Stimulated activated naive CD8-positive, alpha-beta T cell treated with anti-CD3 and anti-CD28 coated beads, Interleukin-15, Interleukin-2, amounts not matched to agents 100 ng/mL and 50 ng/mL, for 24 hours (primary cell): ENCODE measurements at regions not wholly inside any gene's neighbourhood (a gene's known extent, or its start where the extent isn't known, plus 50 kb on each side); places are given as distances from the start of the nearest gene placed in this dataset.
"Not testable (repeated sequence)": the region's sequence is repeated elsewhere in the genome, so short reads cannot be mapped to it uniquely, and the experiment has no call there.

Experiments used
- H3K27ac Mint-ChIP-seq: one replicate; pipeline ENCODE4 v1.8.0; 2021; ENCODE audit warnings: mild to moderate bottlenecking, mixed read lengths
- H3K27me3 Mint-ChIP-seq: one replicate; pipeline ENCODE4 v1.8.0; 2021; ENCODE audit warnings: mixed read lengths
- H3K36me3 Mint-ChIP-seq: one replicate; pipeline ENCODE4 v1.8.0; 2021; ENCODE audit warnings: low read depth, mixed read lengths
- H3K4me1 Mint-ChIP-seq: one replicate; pipeline ENCODE4 v1.8.0; 2021; ENCODE audit warnings: low read depth, mixed read lengths
- H3K4me3 Mint-ChIP-seq: one replicate; pipeline ENCODE4 v1.8.0; 2021; ENCODE audit warnings: mild to moderate bottlenecking, mixed read lengths
- H3K9me3 Mint-ChIP-seq: one replicate; pipeline ENCODE4 v1.8.0; 2021; ENCODE audit warnings: mixed read lengths

DNA sequence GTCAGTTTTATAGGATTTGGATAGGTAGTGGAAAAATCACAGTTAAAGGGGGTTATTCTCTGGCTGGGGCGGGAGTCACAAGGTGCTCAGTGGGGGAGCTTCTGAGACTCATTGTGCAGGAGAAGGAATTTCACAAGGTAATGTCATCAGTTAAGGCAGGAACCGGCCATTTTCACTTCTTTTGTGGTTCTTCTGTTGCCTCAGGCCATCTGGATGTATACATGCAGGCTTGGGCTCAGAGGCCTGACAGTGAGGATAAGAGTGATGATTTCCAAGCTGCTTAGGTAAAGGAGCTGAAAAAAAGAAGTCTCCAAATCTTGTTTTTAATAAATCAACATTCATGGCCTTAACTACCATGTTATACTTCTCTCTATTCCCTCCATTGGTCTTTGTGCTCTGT lies 622.9 kb upstream of the ID4 start:
- no peaks in the 10 kb centered on the region for H3K27me3 Mint-ChIP-seq
- no peak overlapping the region for H3K4me3 Mint-ChIP-seq
- peaks cover 4% of the 10 kb centered on the region for H3K9me3 Mint-ChIP-seq
- H3K4me1 Mint-ChIP-seq, result no peaks in the 10 kb centered on the region
- H3K27ac Mint-ChIP-seq, result no peak overlapping the region
- no peaks in the 10 kb centered on the region for H3K36me3 Mint-ChIP-seq

DNA sequence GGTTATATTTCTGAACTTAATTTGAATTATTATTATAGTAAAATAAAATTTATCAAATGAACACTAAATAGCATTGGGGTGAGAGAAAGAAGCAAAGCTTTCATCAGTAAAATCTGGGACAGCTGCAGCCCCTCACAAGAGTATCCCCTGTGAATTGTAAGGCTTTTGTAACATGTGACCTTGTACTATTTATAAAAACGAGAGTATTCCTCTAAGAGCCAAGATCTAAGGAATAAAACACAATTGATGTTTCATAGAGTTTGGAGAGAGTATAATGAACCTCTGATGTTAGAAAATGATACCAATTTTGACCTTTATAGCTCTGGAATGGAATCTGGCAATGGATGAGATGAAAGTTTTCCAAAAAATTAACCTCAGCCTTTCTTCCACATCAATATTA lies 617.2 kb upstream of the ID4 start:
- no peaks in the 10 kb centered on the region for H3K27me3 Mint-ChIP-seq
- no peaks in the 10 kb centered on the region for H3K4me1 Mint-ChIP-seq
- no peaks in the 10 kb centered on the region for H3K36me3 Mint-ChIP-seq
- no peak overlapping the region for H3K27ac Mint-ChIP-seq
- H3K9me3 Mint-ChIP-seq, result peaks cover 8% of the 10 kb centered on the region
- H3K4me3 Mint-ChIP-seq, result no peak overlapping the region

DNA sequence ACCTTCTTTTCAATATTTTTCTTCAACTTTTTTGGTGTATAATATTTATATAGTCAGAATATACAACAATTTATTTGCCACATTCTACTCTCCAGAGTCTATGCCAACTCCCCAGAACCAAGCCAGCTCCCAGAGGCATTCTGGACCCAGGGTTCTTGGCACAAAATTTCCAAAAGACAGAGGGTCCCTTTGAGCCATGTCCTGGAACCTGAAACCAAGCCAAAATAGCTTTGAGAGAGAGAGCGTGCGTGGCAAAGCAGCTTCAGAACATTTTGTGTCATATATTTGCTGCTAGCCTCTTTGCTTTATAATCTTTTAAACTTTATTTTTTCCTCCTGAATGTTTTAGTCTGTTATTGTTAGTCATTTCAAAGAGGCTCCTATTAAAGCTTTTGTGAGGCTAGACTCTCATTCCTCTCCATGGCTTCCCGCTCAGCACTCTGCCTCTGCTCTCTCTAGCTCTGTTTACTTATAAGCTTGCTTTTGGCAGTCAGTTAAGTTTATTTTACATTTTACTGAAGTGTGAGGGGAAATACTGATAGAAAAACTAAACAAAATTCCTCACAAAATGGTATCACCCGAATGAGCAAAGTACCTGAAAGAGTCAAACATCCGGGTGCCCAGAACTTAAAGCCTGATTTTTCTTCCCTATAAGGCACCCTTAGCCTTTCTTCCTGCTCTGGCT lies 605.1 kb upstream of the ID4 start:
- no peaks in the 10 kb centered on the region for H3K36me3 Mint-ChIP-seq
- no peak overlapping the region for H3K4me3 Mint-ChIP-seq
- H3K9me3 Mint-ChIP-seq, result no peaks in the 10 kb centered on the region

DNA sequence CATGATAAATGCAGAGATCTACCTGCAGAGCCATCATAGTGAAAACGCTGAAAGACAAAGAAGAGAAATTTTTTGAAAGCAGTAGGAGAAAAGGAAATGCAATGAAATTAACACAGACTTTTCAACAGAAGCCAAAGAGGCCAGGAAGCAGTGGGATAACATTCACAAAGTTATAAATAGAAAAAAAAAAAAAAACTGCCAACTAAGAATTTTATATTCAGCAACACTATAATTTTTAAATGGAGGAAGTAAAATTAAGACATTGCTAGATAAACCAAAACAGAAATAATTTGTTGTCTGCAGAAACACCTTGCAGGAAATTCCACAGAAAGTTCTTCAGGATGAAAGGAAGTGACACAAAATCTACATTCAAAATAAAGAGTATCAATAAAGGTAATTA lies 591.5 kb upstream of the ID4 start:
- no peaks in the 10 kb centered on the region for H3K27me3 Mint-ChIP-seq
- H3K36me3 Mint-ChIP-seq, result no peaks in the 10 kb centered on the region
- H3K27ac Mint-ChIP-seq, result no peak overlapping the region
- H3K9me3 Mint-ChIP-seq, result peaks cover 19% of the 10 kb centered on the region
- H3K4me3 Mint-ChIP-seq, result no peak overlapping the region
- H3K4me1 Mint-ChIP-seq, result no peaks in the 10 kb centered on the region

More for the DNA sequence above, 605.1 kb upstream of the ID4 start:
- H3K27ac Mint-ChIP-seq, result no peak overlapping the region
- no peaks in the 10 kb centered on the region for H3K4me1 Mint-ChIP-seq
- no peaks in the 10 kb centered on the region for H3K27me3 Mint-ChIP-seq

DNA sequence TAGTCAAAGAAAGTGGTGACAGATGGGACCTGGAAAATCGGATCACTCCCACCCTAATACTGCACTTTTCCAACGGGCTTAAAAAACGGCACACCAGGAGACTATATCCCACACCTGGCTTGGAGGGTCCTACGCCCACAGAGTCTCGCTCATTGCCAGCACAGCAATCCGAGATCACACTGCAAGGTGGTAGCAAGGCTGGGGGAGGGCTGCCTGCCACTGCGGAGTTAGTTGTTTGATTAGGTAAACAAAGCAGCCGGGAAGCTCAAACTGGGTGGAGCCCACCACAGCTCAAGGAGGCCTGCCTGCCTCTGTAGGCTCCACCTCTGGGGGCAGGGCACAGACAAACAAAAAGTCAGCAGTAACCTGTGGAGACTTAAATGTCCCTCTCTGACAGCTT lies 590.0 kb upstream of the ID4 start:
- H3K36me3 Mint-ChIP-seq, H3K4me1 Mint-ChIP-seq, H3K27ac Mint-ChIP-seq, H3K27me3 Mint-ChIP-seq, H3K4me3 Mint-ChIP-seq: not testable (repeated sequence)
- H3K9me3 Mint-ChIP-seq, result peaks cover 19% of the 10 kb centered on the region

DNA sequence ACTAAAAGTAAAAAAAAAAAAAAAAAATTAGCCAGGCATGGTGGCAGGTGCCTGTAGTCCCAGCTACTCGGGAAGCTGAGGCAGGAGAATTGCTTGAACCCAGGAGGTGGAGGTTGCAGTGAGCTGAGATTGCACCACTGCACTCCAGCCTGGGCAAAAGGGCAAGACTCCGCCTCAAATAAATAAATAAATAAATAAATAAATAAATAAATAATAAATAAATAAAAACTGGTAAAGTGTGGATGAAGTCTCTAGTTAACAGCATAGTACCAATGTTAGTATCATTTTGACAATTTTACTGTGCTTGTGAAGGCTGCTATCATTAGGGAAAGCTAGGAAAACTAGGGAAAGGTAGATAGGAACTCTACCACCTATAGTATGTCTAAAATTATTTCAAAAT lies 581.0 kb upstream of the ID4 start:
- not testable (repeated sequence) for H3K27me3 Mint-ChIP-seq, H3K4me1 Mint-ChIP-seq, H3K9me3 Mint-ChIP-seq, H3K36me3 Mint-ChIP-seq, H3K4me3 Mint-ChIP-seq, H3K27ac Mint-ChIP-seq

DNA sequence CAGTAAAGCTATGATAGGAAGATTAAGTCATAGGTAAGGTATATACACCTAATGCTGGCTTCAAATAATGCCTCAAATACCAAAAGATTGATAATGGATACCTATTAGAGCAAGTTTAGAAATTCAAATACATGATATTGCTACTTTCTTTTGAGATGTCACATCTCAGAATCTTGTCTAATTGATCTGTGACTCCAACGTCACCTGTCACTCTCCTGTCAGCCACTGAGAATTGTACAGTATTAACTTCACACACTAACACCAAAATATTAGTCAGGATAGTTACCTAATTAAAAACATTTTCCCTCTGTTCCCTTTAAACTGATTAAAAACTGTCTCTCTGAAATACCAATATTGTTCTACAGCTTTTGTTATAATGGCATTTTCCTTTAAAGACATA lies 575.5 kb upstream of the ID4 start:
- no peak overlapping the region for H3K4me3 Mint-ChIP-seq
- H3K36me3 Mint-ChIP-seq, result no peaks in the 10 kb centered on the region
- no peaks in the 10 kb centered on the region for H3K27me3 Mint-ChIP-seq
- H3K4me1 Mint-ChIP-seq, result no peaks in the 10 kb centered on the region
- H3K27ac Mint-ChIP-seq, result no peak overlapping the region
- H3K9me3 Mint-ChIP-seq, result peaks cover 6% of the 10 kb centered on the region

DNA sequence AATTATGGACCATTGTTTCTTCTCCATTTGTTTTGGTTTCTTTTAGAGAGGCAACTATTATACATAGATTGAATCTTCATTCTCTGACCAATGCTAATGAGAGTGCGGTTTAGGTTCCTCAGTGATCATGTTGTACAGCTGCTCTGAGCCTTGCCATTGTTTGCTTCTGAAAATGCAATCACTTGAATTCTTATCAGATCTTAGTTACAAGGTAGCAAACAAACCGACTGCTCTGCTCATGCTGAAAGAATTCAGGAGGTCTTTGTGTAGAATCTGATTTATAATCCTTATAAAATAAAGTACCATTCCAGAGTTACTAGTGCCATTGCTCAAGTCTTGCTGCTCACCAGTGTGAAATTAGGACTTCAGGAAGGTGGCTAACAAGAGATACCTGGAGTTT lies 569.1 kb upstream of the ID4 start:
- no peaks in the 10 kb centered on the region for H3K27me3 Mint-ChIP-seq
- H3K36me3 Mint-ChIP-seq, result no peaks in the 10 kb centered on the region
- H3K9me3 Mint-ChIP-seq, result peaks cover 4% of the 10 kb centered on the region
- no peak overlapping the region for H3K27ac Mint-ChIP-seq
- no peaks in the 10 kb centered on the region for H3K4me1 Mint-ChIP-seq
- H3K4me3 Mint-ChIP-seq, result no peak overlapping the region

DNA sequence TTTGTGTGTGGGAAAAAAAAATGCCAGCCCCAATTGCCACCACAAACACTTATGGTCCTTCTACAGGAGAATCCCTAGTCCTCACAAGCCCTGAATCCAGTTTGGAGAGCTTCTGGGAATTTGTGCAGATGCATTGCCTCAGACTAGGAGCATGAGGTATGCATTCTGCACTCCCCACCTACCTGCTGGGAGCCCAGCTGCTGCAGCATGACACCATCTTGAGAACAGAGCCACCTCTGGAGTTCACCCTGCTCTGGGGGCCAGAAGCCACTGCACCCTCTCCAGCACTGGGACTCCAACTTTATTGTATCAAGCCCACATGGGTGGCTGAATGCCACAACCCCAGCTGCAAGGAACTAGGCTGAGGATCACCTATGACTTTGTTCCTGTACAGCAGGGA lies 568.5 kb upstream of the ID4 start:
- H3K4me3 Mint-ChIP-seq, result no peak overlapping the region
- peaks cover 4% of the 10 kb centered on the region for H3K9me3 Mint-ChIP-seq
- no peak overlapping the region for H3K27ac Mint-ChIP-seq
- no peaks in the 10 kb centered on the region for H3K36me3 Mint-ChIP-seq
- no peaks in the 10 kb centered on the region for H3K4me1 Mint-ChIP-seq
- H3K27me3 Mint-ChIP-seq, result no peaks in the 10 kb centered on the region

DNA sequence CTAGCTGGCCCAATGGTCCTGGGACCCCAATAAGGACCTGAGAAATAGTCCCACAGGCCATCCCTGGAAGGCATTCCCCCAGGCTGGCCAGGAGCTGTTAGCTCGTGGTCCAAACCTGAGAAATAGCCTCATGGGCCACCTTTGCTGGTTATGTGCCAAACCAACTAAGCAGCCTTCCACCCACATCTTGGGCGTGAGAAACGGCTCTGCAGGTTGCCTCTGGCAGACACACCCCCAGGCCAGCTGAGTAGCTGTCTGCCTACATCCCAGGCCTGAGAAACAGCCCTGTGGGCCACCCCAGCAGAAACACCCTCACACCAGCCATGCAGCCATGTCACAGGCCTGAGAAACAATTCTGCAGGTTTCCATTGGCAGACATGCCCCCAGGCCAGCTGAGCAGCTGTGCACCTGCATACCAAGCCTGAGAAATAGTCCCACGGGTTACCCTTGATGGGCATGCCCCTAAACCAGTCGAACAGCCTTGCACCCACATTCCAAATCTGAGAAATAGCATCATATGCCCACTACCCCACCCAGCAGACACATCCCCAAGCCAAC lies 567.8 kb upstream of the ID4 start:
- peaks cover 4% of the 10 kb centered on the region for H3K9me3 Mint-ChIP-seq
- H3K27ac Mint-ChIP-seq, result no peak overlapping the region
- no peaks in the 10 kb centered on the region for H3K27me3 Mint-ChIP-seq

DNA sequence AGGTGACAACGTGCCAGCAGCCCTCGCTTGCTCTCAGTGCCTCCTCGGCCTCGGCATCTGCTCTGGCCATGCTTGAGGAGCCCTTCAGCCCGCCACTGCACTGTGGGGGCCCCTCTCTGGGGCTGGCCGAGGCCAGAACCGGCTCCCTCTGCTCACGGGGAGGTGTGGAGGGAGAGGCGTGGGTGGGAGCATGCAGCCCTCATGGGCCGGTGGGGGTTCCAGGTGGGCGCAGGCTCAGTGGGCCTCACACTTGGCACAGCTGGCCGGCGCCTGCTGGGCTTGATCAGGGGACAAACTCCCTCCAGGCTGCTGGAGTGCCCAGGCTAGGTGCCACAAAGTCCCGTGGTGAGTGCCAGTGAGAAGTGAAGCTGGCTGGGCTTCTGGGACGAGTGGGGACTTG lies 566.6 kb upstream of the ID4 start:
- H3K27ac Mint-ChIP-seq, result no peak overlapping the region
- no peaks in the 10 kb centered on the region for H3K4me1 Mint-ChIP-seq
- peaks cover 4% of the 10 kb centered on the region for H3K9me3 Mint-ChIP-seq
- no peak overlapping the region for H3K4me3 Mint-ChIP-seq
- H3K36me3 Mint-ChIP-seq, result no peaks in the 10 kb centered on the region
- H3K27me3 Mint-ChIP-seq, result no peaks in the 10 kb centered on the region

More for the DNA sequence above, 567.8 kb upstream of the ID4 start:
- H3K4me3 Mint-ChIP-seq, result no peak overlapping the region
- no peaks in the 10 kb centered on the region for H3K36me3 Mint-ChIP-seq
- no peaks in the 10 kb centered on the region for H3K4me1 Mint-ChIP-seq

DNA sequence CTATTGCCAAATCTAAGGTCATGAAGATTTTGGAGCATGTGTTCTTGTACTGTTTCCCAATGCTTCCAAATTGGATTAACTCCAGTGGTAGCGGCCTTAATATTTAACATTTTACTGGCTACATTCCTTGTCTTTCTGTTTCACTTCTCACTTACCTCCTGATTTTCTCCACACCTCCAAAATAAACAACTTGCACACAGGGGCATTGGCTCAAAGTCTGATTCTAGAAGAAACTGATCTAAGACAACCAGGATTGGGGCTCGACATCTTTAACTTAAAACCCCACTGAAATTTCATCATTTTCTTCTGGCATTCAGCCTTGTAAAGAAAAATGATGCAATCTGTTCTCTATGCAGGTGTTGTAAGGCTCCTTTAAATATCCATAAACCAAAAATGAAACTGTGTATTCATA lies 557.9 kb upstream of the ID4 start:
- Mint-ChIP-seq H3K27me3 (no peaks in the 10 kb centered on the region), H3K9me3 (peaks cover 4% of the 10 kb centered on the region), H3K27ac (no peak overlapping the region), H3K4me1 (no peaks in the 10 kb centered on the region), H3K4me3 (no peak overlapping the region), H3K36me3 (no peaks in the 10 kb centered on the region)

DNA sequence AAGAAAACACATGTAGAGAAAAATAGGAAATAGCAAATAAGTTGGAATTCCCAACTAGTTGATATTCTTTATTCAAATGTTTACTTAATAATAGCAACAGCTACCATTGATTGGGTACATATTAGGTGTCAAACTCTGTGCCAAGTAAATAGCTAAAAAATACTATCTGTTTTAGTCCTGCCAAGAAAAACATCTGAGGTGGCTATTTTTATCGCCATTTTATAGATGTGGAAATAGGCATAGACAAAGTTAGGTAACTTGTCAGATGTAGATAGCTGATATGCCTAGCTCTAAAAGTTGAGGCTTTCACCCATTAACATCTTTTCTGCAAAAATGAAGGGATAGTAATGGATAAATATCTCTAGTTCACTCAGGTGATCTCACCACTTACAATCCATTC lies 549.2 kb upstream of the ID4 start:
- Mint-ChIP-seq H3K27me3 (no peaks in the 10 kb centered on the region), H3K36me3 (no peaks in the 10 kb centered on the region), H3K4me3 (no peak overlapping the region), H3K9me3 (peaks cover 10% of the 10 kb centered on the region), H3K4me1 (no peaks in the 10 kb centered on the region), H3K27ac (no peak overlapping the region)

DNA sequence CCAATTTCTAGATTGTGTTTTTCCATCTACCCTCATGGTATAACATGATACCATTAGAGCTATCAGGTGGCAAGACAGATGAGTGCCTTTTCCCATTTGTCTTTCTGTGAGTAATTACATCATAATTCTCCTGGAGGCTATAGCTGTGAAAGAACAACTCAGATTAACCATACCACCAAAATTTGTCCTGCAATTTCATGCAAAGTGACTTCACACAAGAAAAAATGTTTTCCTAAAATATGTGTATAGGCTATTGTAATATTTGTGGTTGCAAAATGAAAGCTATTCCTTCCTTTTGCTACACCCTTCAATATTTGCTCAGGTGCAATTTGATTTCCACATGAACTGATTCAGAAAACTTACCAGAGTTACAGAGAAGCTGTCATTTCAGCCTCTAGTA lies 547.7 kb upstream of the ID4 start:
- Mint-ChIP-seq H3K4me1 (no peaks in the 10 kb centered on the region), H3K4me3 (no peak overlapping the region), H3K27ac (no peak overlapping the region), H3K36me3 (no peaks in the 10 kb centered on the region), H3K27me3 (no peaks in the 10 kb centered on the region), H3K9me3 (peaks cover 6% of the 10 kb centered on the region)

DNA sequence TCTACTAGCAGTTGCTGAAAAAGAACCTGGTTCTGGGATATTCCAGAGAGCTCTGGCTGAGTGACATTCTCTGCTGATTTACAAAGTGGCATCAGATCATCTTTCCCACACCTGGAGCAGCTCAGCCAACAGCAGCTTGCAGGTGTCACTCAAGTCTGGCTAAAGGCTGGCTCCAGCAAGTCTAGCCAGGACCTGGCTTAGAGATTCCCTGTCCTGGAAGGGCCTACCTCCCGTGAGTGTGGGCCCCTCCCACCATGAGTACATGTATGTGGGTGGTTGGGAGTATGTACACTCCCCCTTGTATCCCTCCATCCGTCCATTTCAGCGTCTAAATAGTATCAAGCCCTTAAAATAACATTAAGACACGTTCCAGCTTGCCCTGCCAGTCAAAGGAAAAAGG lies 539.3 kb upstream of the ID4 start:
- Mint-ChIP-seq H3K4me1 (no peaks in the 10 kb centered on the region), H3K36me3 (no peaks in the 10 kb centered on the region), H3K27me3 (no peaks in the 10 kb centered on the region), H3K9me3 (peaks cover 4% of the 10 kb centered on the region), H3K4me3 (no peak overlapping the region), H3K27ac (no peak overlapping the region)

DNA sequence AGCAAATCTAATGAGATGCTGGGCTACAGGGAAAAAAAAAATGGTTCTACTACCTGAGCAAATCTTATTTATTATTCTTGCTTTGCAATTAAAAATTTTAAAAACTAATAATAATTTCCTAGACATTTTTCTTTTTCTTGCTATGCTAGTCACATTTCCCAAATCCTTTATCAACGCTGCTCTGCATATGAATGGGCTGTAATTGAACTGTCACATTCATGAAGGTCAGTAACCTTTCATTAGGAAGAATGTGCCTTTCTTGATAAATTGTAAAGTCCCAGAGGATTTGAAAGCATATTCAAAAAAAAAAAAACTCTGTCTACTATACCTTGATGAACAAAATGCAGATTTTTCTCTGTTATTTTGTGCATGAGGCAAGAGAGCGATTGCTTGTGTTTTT lies 538.7 kb upstream of the ID4 start:
- Mint-ChIP-seq H3K36me3 (no peaks in the 10 kb centered on the region), H3K27ac (no peak overlapping the region), H3K4me3 (no peak overlapping the region), H3K27me3 (no peaks in the 10 kb centered on the region), H3K4me1 (no peaks in the 10 kb centered on the region), H3K9me3 (peaks cover 4% of the 10 kb centered on the region)
